H1 (cell line): ENCODE measurements at regions not wholly inside any gene's neighbourhood (a gene's known extent, or its start where the extent isn't known, plus 50 kb on each side); places are given as distances from the start of the nearest gene placed in this dataset.

ENCODE experiments used
- CTCF ChIA-PET: fragments of 300-600 bp; sonication (Branson Sonifier 250); formaldehyde crosslinking; loops from one replicate; lab custom pipeline; 2021; ENCODE audit not compliant: partially characterized antibody; lab: Charles Lee
- POLR2A ChIA-PET: fragments of 300-600 bp; sonication (Branson Sonifier 250); formaldehyde crosslinking; loops from one replicate; lab custom pipeline; 2021; ENCODE audit warnings: inconsistent platforms; ENCODE audit not compliant: partially characterized antibody; lab: Charles Lee
- DNase-seq, 2 experiments: peaks; one replicate each; pipeline versions ENCODE4 v3.0.0 to v3.0.0-alpha.2; 2010 to 2022; ENCODE audit warnings: low spot score in 2 of 2, low read depth in 1 of 2, mixed read lengths in 1 of 2
- FAIRE-seq: peaks from 2 replicates; lab custom pipeline; 2011; peaks lifted over from hg19 to GRCh38; lab: Jason Lieb, UNC
- H2AFZ ChIP-seq: 2 replicates; pipeline ENCODE4 v1.8.1; 2012; ENCODE audit warnings: low read length, inconsistent platforms
- H2AK5ac ChIP-seq: 2 replicates; pipeline ENCODE4 v1.6.1; 2013; ENCODE audit warnings: low read depth, low read length
- H2BK120ac ChIP-seq: replicated peaks from 2 replicates; pipeline ENCODE3; 2013; ENCODE audit warnings: low read depth, low read length, inconsistent platforms
- H2BK12ac ChIP-seq: 2 replicates; pipeline ENCODE4 v1.6.1; 2013; ENCODE audit warnings: low read depth, low read length
- H2BK15ac ChIP-seq: 2 replicates; pipeline ENCODE4 v1.6.1; 2013; ENCODE audit warnings: low read length
- H2BK20ac ChIP-seq: 2 replicates; pipeline ENCODE4 v1.6.1; 2013; ENCODE audit warnings: low read length
- H2BK5ac ChIP-seq: 2 replicates; pipeline ENCODE4 v1.6.1; 2013; ENCODE audit warnings: low read depth, low read length
- H3K14ac ChIP-seq: 2 replicates; pipeline ENCODE4 v1.6.1; 2013; ENCODE audit warnings: inconsistent platforms; ENCODE audit not compliant: insufficient read length
- H3K18ac ChIP-seq: 2 replicates; pipeline ENCODE4 v1.6.1; 2013; ENCODE audit warnings: low read length; ENCODE audit errors: extremely low read depth
- H3K23ac ChIP-seq: 2 replicates; pipeline ENCODE4 v1.6.1; 2013; ENCODE audit warnings: inconsistent platforms; ENCODE audit not compliant: insufficient read length
- H3K23me2 ChIP-seq: 2 replicates; pipeline ENCODE4 v1.6.1; 2013; ENCODE audit warnings: low read depth, low read length
- H3K27ac ChIP-seq: 2 replicates; pipeline ENCODE4 v1.6.1; 2011; ENCODE audit warnings: low read depth, low read length, inconsistent platforms
- H3K27me3 ChIP-seq, 4 experiments: replicated peaks in 1 of 4; 1 replicate in 1 of 4; 2 replicates in 3 of 4; pipeline versions ENCODE4 v1.6.1 to v1.8.1; 2011 to 2013; ENCODE audit warnings: low read length in 3 of 4, mild to moderate bottlenecking in 3 of 4, inconsistent platforms in 2 of 4, mixed read lengths in 2 of 4, moderate library complexity in 1 of 4; ENCODE audit not compliant: control insufficient read depth in 3 of 4, insufficient read depth in 3 of 4; ENCODE audit errors: extremely low read depth in 1 of 4
- H3K36me3 ChIP-seq, 4 experiments: 2 replicates each; pipeline versions ENCODE4 v1.6.1 to v1.8.1; 2011 to 2013; ENCODE audit warnings: mild to moderate bottlenecking in 4 of 4, low read length in 3 of 4, moderate library complexity in 2 of 4, control low read depth in 1 of 4, inconsistent platforms in 1 of 4; ENCODE audit not compliant: insufficient read depth in 4 of 4, control insufficient read depth in 2 of 4
- H3K4ac ChIP-seq: replicated peaks from 2 replicates; pipeline ENCODE3; 2013; ENCODE audit warnings: low read length, low read depth, mixed read lengths, inconsistent platforms; ENCODE audit not compliant: insufficient read length
- H3K4me1 ChIP-seq, 4 experiments: replicated peaks in 1 of 4; 1 replicate in 1 of 4; 2 replicates in 3 of 4; pipeline versions ENCODE4 v1.6.1 to v1.8.1; 2011 to 2013; ENCODE audit warnings: low read length in 3 of 4, inconsistent platforms in 2 of 4, mixed read lengths in 1 of 4; ENCODE audit not compliant: insufficient read depth in 4 of 4, control insufficient read depth in 3 of 4
- H3K4me2 ChIP-seq, 2 experiments: 2 replicates each; pipeline versions ENCODE4 v1.6.1 to v1.8.1; 2011 to 2013; ENCODE audit warnings: low read depth in 2 of 2, low read length in 2 of 2, control low read depth in 1 of 2, inconsistent platforms in 1 of 2, mild to moderate bottlenecking in 1 of 2; ENCODE audit not compliant: insufficient read depth in 1 of 2
- H3K4me3 ChIP-seq, 4 experiments: fragments of 200-600, 300-600 bp in 1 of 4; sonication (generic), shearing (Covaris generic), sonication (Bioruptor Twin) in 1 of 4; 2 replicates each; pipeline versions ENCODE4 v1.5.1 to v1.8.1; 2011 to 2016; ENCODE audit warnings: low read length in 4 of 4, low read depth in 3 of 4, control low read depth in 2 of 4, inconsistent platforms in 2 of 4, mild to moderate bottlenecking in 2 of 4, mixed read lengths in 1 of 4, moderate library complexity in 1 of 4; ENCODE audit not compliant: insufficient read depth in 2 of 4; ENCODE audit errors: extremely low read depth in 1 of 4
- H3K56ac ChIP-seq: replicated peaks from 2 replicates; pipeline ENCODE3; 2013; ENCODE audit warnings: low read depth, mild to moderate bottlenecking, mixed read lengths, low read length, inconsistent platforms; ENCODE audit not compliant: insufficient read length
- H3K79me1 ChIP-seq: 2 replicates; pipeline ENCODE4 v1.6.1; 2013; ENCODE audit warnings: low read depth, low read length, control low read depth
- H3K79me2 ChIP-seq, 2 experiments: 2 replicates each; pipeline versions ENCODE4 v1.6.1 to v1.8.1; 2012 to 2013; ENCODE audit warnings: low read length in 2 of 2, mild to moderate bottlenecking in 2 of 2, inconsistent platforms in 1 of 2; ENCODE audit not compliant: insufficient read depth in 2 of 2, control insufficient read depth in 1 of 2
- H3K9ac ChIP-seq, 4 experiments: replicated peaks in 1 of 4; 1 replicate in 1 of 4; 2 replicates in 3 of 4; pipeline versions ENCODE4 v1.6.1 to v1.8.1; 2011 to 2013; ENCODE audit warnings: low read depth in 3 of 4, low read length in 3 of 4, control low read depth in 2 of 4, mild to moderate bottlenecking in 2 of 4, moderate library complexity in 2 of 4, inconsistent platforms in 1 of 4; ENCODE audit errors: extremely low read depth in 1 of 4
- H3K9me3 ChIP-seq, 2 experiments: 2 replicates each; pipeline versions ENCODE4 v1.6.1 to v1.8.1; 2012 to 2013; ENCODE audit warnings: mild to moderate bottlenecking in 2 of 2, moderate library complexity in 2 of 2, control low read depth in 1 of 2, inconsistent platforms in 1 of 2, low read depth in 1 of 2, low read length in 1 of 2, mixed read lengths in 1 of 2; ENCODE audit not compliant: insufficient read depth in 2 of 2
- H4K20me1 ChIP-seq, 2 experiments: replicated peaks in 1 of 2; 2 replicates each; pipeline versions ENCODE3 to v1.8.1; 2011 to 2013; ENCODE audit warnings: inconsistent platforms in 2 of 2, low read length in 2 of 2, mild to moderate bottlenecking in 1 of 2; ENCODE audit not compliant: insufficient read depth in 2 of 2, control insufficient read depth in 1 of 2
- H4K5ac ChIP-seq: 2 replicates; pipeline ENCODE4 v1.6.1; 2013; ENCODE audit warnings: low read length, low read depth, mixed read lengths, inconsistent platforms; ENCODE audit not compliant: insufficient read length
- H4K8ac ChIP-seq: 2 replicates; pipeline ENCODE4 v1.8.0; 2013; ENCODE audit warnings: mild to moderate bottlenecking, moderate library complexity, low read length, inconsistent platforms; ENCODE audit not compliant: insufficient read depth; ENCODE audit errors: extremely low read depth
- H4K91ac ChIP-seq: replicated peaks from 2 replicates; pipeline ENCODE3; 2013; ENCODE audit warnings: low read length, mixed read lengths, inconsistent platforms; ENCODE audit not compliant: insufficient read length
- BRCA1 ChIP-seq: IDR thresholded peaks from 2 replicates; pipeline ENCODE4 v1.6.1; 2012; ENCODE audit warnings: low read depth, low read length, improper control_type of control experiment
- GTF2F1 ChIP-seq: IDR thresholded peaks from 2 replicates; pipeline ENCODE4 v1.6.1; 2012; ENCODE audit warnings: low read depth, low read length, improper control_type of control experiment, borderline replicate concordance
- HDAC6 ChIP-seq: IDR thresholded peaks from one replicate; pipeline ENCODE4 v1.7.1; 2012; ENCODE audit warnings: low read depth, mild to moderate bottlenecking, inconsistent platforms, low read length, moderate library complexity
- MAFK ChIP-seq: IDR thresholded peaks from 2 replicates; pipeline ENCODE4 v1.6.1; 2012; ENCODE audit warnings: low read depth, mild to moderate bottlenecking, improper control_type of control experiment, low read length
- NANOG ChIP-seq: IDR thresholded peaks from 2 replicates; pipeline ENCODE4 v1.6.1; 2011; ENCODE audit warnings: low read length, low read depth, mild to moderate bottlenecking, inconsistent platforms; ENCODE audit not compliant: insufficient read depth, poor library complexity, severe bottlenecking
- NRF1 ChIP-seq: IDR thresholded peaks from 2 replicates; pipeline ENCODE4 v1.6.1; 2011; ENCODE audit warnings: mild to moderate bottlenecking, low read depth, low read length, improper control_type of control experiment
- RXRA ChIP-seq: IDR thresholded peaks from 2 replicates; pipeline ENCODE4 v1.6.1; 2011; ENCODE audit warnings: low read depth, mild to moderate bottlenecking, low read length, moderate library complexity; ENCODE audit not compliant: insufficient read depth
- SAP30 ChIP-seq: fragments of 300-600 bp; sonication (generic); IDR thresholded peaks from 2 replicates; pipeline ENCODE4 v1.7.1; 2012; ENCODE audit warnings: low read length, moderate library complexity, mild to moderate bottlenecking, inconsistent platforms; ENCODE audit not compliant: insufficient read depth, insufficient replicate concordance
- SIN3A ChIP-seq, 2 experiments: IDR thresholded peaks in 1 of 2; conservative IDR thresholded peaks in 1 of 2; 2 replicates each; pipeline ENCODE4 v1.6.1; 2011 to 2012; ENCODE audit warnings: low read length in 2 of 2, improper control_type of control experiment in 1 of 2, low read depth in 1 of 2, mild to moderate bottlenecking in 1 of 2
- SP1 ChIP-seq: IDR thresholded peaks from 2 replicates; pipeline ENCODE4 v1.6.1; 2011; ENCODE audit warnings: low read depth, low read length
- SP4 ChIP-seq: IDR thresholded peaks from 2 replicates; pipeline ENCODE4 v1.6.1; 2012; ENCODE audit warnings: low read length, inconsistent platforms
- TBP ChIP-seq: IDR thresholded peaks from 2 replicates; pipeline ENCODE4 v1.6.1; 2011; ENCODE audit warnings: low read depth, low read length, improper control_type of control experiment
- WGBS, 2 experiments: shearing (Covaris generic) in 1 of 2; methylation state at CpG; one replicate each; pipeline versions ENCODE4 v1.1.6 to v1.1.7; 2013 to 2015; ENCODE audit warnings: low lambda C conversion rate in 2 of 2, mixed read lengths in 2 of 2, inconsistent platforms in 1 of 2, low coverage in 1 of 2, missing lambda C conversion rate in 1 of 2; ENCODE audit not compliant: insufficient replicate concordance in 2 of 2, insufficient coverage in 1 of 2, insufficient read length in 1 of 2; ENCODE audit errors: extremely low coverage in 1 of 2, missing lambda C conversion rate in 1 of 2; 5-methylcytosine and 5-hydroxymethylcytosine counted together

DNA sequence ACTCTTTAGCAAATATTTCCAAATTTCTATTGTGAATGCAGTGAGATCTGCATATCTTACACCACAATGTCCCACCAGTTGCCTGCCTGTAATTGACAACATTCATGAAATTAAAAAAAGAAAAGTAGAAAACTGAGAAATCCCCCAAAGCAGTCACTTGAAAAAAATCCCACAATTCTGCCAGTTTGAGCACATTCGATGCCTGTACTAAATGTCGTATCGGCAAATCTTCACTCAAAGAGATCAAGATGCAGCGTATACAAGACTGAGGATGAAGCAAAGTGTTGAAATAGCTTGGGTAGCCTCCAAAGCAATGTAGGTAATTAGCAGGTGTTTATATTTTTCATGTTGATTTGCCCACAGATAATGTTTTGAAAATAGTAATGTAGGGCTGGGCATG is 186.7 kb upstream of the ZEB2 start:
- H3K27ac ChIP-seq, result no peak overlapping the region
- H4K20me1 ChIP-seq, result no peaks in the 10 kb centered on the region
- no peak overlapping the region for H3K4me2 ChIP-seq
- CTCF ChIA-PET, result interaction anchor here (0.9 kb wide), 1 partner anchor 1540 kb away, joined by 3 read pairs; no protein-coding TSS in a partner anchor
- H3K23me2 ChIP-seq, result no peaks in the 10 kb centered on the region
- POLR2A ChIA-PET, result no interaction called here
- no peak overlapping the region for H4K8ac ChIP-seq
- H2BK12ac ChIP-seq, result no peak overlapping the region
- no peaks in the 10 kb centered on the region for H3K27me3 ChIP-seq
- no peak overlapping the region for H2BK20ac ChIP-seq
- H3K4ac ChIP-seq, result no peak overlapping the region
- H3K23ac ChIP-seq, result no peak overlapping the region
- no peak overlapping the region for H2BK15ac ChIP-seq
- FAIRE-seq (no peak), DNase-seq (no peak)
- no peak overlapping the region for H3K4me3 ChIP-seq
- H4K91ac ChIP-seq, result no peak overlapping the region
- no peak overlapping the region for H2BK120ac ChIP-seq
- H2AFZ ChIP-seq, result no peak overlapping the region
- H3K9me3 ChIP-seq, result no peaks in the 10 kb centered on the region
- no peaks in the 10 kb centered on the region for H3K36me3 ChIP-seq
- H3K79me1 ChIP-seq, result no peaks in the 10 kb centered on the region
- H3K9ac ChIP-seq, result no peak overlapping the region
- H3K4me1 ChIP-seq, result peaks cover 0 to 7% (median 3%) of the 10 kb centered on the region in 4 experiments; a peak in 4 of 7 replicates
- no peak overlapping the region for H2AK5ac ChIP-seq
- H3K56ac ChIP-seq, result no peak overlapping the region
- no peak overlapping the region for H2BK5ac ChIP-seq
- no peaks in the 10 kb centered on the region for H3K79me2 ChIP-seq
- H4K5ac ChIP-seq, result no peak overlapping the region
- no peak overlapping the region for H3K14ac ChIP-seq
- no peak overlapping the region for H3K18ac ChIP-seq
- WGBS, 2 experiments, result 93% methylated on average over 4 of the region's 4 CpGs; no CpG with 5 or more reads in 1 of the 2 experiments
- TF ChIP-seq NRF1 (no peak), BRCA1 (no peak), RXRA (no peak), GTF2F1 (no peak), TBP (no peak), SP4 (no peak), SIN3A (conservative IDR thresholded peaks at IDR 0.05 in 1 of 2, IDR thresholded peaks at IDR 0.05 in 1 of 2; ENCODE audit: low read depth in 1 of 2, low read length in 2 of 2) (no peak), MAFK (no peak), NANOG (no peak), SAP30 (no peak), SP1 (no peak), HDAC6 (no peak)
